ENCODE measurements at regions not wholly inside any gene's neighbourhood (a gene's known extent, or its start where the extent isn't known, plus 50 kb on each side); places are given as distances from the start of the nearest gene placed in this dataset.
A peak's percentile ranks its signal among the peaks of the same experiment; 100 is the strongest.
"Not testable (repeated sequence)": the region's sequence is repeated elsewhere in the genome, so short reads cannot be mapped to it uniquely, and the experiment has no call there.

GRCh38 chr5:71343994-71344393 lies 111.5 kb upstream of the BDP1 start:
- not testable (repeated sequence) for DNase-seq

- peak; percentile 65 for DNase-seq
Observed at GRCh38 chr5:71372601-71373000, 82.8 kb upstream of the BDP1 start.

- DNase-seq = not testable (repeated sequence)
Observed at GRCh38 chr5:71373054-71373734, 82.3 kb upstream of the BDP1 start.

GRCh38 chr5:71384204-71384603 lies 71.2 kb upstream of the BDP1 start:
- DNase-seq = not testable (repeated sequence)

GRCh38 chr5:71384706-71385105 lies 70.7 kb upstream of the BDP1 start:
- no peak for DNase-seq

GRCh38 chr5:71385208-71385607 lies 70.2 kb upstream of the BDP1 start:
- DNase-seq = not testable (repeated sequence)

- DNase-seq = peak; percentile 22
Observed at GRCh38 chr5:71388184-71388583, 67.3 kb upstream of the BDP1 start.

- peak; percentile 38 for DNase-seq
Observed at GRCh38 chr5:71398400-71398799, 57.1 kb upstream of the BDP1 start.

GRCh38 chr5:71398859-71399258 lies 56.6 kb upstream of the BDP1 start:
- not testable (repeated sequence) for DNase-seq

- DNase-seq = not testable (repeated sequence)
Observed at GRCh38 chr5:71399443-71399842, 56.0 kb upstream of the BDP1 start.

- not testable (repeated sequence) for DNase-seq
Observed at GRCh38 chr5:71400626-71401025, 54.8 kb upstream of the BDP1 start.

GRCh38 chr5:71401150-71401549 lies 54.3 kb upstream of the BDP1 start:
- not testable (repeated sequence) for DNase-seq

- DNase-seq = not testable (repeated sequence)
Observed at GRCh38 chr5:71401564-71401963, 53.9 kb upstream of the BDP1 start.

- DNase-seq = peak; percentile 50
Observed at GRCh38 chr5:71404441-71404840, 51.0 kb upstream of the BDP1 start.

- peak; percentile 49 for DNase-seq
Observed at GRCh38 chr5:71404936-71405335, 50.5 kb upstream of the BDP1 start.
